DMS79 (cell line): ENCODE measurements at regions not wholly inside any gene's neighbourhood (a gene's known extent, or its start where the extent isn't known, plus 50 kb on each side); places are given as distances from the start of the nearest gene placed in this dataset.

Experiments
- DNase-seq: peaks from one replicate; lab custom pipeline; 2025; lab: John Stamatoyannopoulos, UW

DNA sequence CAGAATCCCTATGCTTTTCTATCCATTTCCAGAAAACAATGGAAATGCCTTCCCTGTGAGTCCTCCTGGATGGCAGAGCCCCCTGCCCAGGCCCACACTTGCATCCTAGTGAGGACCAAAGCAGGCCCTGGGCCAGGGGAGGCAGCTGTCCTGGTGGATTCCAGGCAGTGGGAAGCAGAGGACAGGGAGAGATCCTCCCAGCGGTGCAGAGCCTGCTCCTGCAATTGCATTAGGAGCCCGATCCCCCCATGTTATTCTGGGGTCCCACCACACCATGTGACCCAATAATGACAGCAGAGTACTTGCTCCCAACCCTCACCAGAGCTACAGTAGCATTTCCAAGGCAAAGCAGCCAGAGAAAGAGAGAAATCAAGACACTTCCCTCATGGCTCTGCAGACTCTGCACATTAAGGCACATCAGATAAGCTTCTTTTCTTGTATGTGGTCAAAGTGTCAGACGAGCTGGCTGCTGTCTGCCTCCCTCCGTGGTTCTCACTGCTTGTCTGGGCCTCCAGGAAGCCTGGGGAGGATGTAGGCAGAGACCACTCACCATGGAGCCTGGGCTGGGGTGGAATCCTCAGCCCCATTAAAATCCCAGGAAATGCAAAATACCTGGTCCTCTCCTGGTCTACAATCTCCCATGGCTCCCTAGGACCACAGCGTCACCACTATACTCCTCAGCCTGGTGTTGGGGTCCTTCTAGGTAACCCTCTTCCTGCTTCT is 54.9 kb upstream of the RUNX3 start:
- no peak for DNase-seq

DNA sequence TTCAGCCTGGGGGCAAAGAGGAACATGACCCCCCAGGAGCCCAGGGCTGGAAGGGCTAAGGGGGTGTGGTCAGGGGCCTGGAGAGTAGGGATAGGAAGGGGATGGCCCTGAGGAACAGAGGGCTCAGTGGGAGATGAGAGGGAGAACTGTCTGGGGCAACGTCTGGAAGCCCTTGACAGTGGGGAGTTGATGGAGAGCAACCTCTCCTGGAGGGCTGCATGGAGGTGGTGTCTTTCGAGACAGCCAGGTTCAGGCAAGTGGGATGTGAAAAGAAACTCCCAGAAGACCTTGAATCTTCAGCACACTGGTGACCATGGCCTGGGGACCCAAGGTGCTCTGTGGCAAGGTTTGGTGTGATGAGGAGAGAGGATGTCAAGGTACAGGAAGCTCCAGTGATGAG is 54.2 kb upstream of the RUNX3 start:
- no peak for DNase-seq

DNA sequence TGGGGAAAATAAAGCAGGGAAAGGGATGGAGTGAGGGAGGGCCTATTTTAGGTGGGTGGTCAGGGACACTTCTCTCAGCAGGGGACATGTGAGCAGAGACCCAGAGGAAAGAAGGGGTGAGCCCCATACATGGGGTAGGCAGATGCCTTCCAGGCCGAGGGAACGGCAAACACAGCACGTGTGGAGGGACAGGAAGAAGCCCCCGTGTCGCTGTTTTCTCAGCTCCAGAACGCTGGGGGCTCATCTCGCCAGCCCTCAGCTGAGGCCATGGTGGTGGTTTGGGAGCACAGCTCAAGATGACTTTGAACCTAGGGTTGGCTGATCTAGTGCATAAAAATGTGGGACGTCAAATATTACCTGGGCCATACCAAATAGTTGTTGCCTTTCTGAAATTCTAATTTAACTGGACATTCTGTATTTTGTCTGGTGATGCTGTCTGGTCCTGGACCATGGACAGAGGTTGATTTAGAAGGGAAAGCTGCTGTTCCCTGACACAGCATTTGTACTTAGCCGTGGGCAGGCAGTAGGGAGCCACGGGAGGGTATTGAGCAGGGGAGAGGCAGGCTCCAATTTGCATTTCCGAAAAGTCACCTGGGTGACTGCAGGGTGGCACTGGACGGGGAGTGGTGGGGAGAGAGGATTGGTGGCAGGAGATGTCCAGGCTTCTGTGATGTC is 53.1 kb upstream of the RUNX3 start:
- DNase-seq, result no peak

DNA sequence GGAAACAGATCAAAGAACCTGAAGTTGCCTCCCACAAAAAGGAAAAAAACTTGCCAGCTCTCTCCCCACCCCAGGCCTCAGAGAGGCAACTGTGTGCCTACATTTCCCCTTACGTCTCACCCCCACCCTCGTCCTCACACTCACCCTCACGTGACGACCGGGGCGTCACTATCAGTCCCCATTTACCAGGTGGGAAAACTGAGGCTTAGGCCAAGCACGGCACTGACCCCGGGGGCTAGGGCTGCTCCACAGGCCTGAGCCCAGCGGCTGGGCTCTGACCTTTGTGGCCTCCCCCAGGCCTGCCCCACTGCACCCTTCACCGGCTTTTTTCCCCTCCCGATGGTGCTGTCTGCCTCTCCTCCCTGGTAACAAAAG is 51.5 kb upstream of the RUNX3 start:
- DNase-seq, result no peak

DNA sequence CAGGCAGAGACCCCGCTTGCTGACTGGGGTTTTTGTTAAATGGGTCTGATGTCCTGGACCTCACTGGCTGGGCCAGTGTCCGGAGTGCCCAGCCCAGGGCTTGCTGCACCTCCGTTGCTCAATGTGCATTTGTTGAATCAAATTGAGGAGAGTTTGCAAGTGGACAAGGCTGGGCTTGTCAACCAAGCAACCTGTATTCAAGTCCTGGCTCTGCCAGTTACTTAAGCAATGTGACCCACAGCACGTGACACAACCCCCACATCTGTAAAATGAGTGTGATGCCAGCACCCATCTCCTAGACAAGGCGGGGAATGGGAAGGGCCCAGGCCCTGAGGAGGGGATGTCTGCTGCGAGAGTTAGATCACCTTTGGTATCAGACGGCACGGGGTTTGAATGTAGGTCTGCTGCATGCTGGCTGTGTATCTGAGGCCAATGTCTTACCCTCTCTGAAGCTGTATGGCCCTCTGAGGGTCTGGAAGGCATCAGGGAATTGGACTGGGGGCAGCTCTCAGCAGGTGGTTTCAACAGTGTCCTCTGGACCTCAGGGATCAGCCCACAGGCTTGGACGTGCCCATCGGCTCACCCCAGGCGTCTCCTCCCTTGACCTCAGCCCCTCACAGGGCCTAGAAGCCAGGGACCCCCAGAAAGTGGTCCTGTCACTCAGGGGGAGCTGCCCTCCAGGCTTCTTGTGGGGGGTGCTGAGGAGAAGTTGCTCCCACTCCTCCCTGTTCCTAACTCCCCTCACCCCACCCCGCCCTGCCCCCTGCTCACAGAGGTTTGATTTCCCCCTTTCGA is 51.0 kb upstream of the RUNX3 start:
- DNase-seq, result no peak
